ENCODE measurements at regions not wholly inside any gene's neighbourhood (a gene's known extent, or its start where the extent isn't known, plus 50 kb on each side); places are given as distances from the start of the nearest gene placed in this dataset.

GRCh38 chr6:26312501-26313397 lies 52.2 kb upstream of the BTN3A2 start:
- DNase-seq (ENCODE audit: low spot score) = peak; percentile 88
